HG03097 (cell line): ENCODE measurements at regions not wholly inside any gene's neighbourhood (a gene's known extent, or its start where the extent isn't known, plus 50 kb on each side); places are given as distances from the start of the nearest gene placed in this dataset.

Experiments
- ATAC-seq: cut with Tn5 transposase; IDR thresholded peaks from one replicate; pipeline ENCODE4 v1.9.1; 2021; ENCODE audit not compliant: unreplicated experiment, low FRiP score

GRCh38 chr7:94261067-94261466 lies 133.6 kb upstream of the COL1A2 start:
- no peak for ATAC-seq

- ATAC-seq = no peak
These were observed 129.9 kb upstream of the COL1A2 start for GRCh38 chr7:94264756-94265155.

GRCh38 chr7:94265456-94265855 lies 129.2 kb upstream of the COL1A2 start:
- no peak for ATAC-seq

- no peak for ATAC-seq
These were observed 128.5 kb upstream of the COL1A2 start for GRCh38 chr7:94266238-94266644.

- ATAC-seq = no peak
These were observed 123.9 kb upstream of the COL1A2 start for GRCh38 chr7:94270772-94271171.

- no peak for ATAC-seq
These were observed 121.7 kb upstream of the COL1A2 start for GRCh38 chr7:94272821-94273583.

GRCh38 chr7:94274828-94275227 lies 119.9 kb upstream of the COL1A2 start:
- no peak for ATAC-seq

- ATAC-seq = no peak
These were observed 118.7 kb upstream of the COL1A2 start for GRCh38 chr7:94276027-94276426.

- ATAC-seq = no peak
These were observed 117.9 kb upstream of the COL1A2 start for GRCh38 chr7:94276795-94277194.

- no peak for ATAC-seq
These were observed 117.5 kb upstream of the COL1A2 start for GRCh38 chr7:94277236-94277635.

- no peak for ATAC-seq
These were observed 113.8 kb upstream of the COL1A2 start for GRCh38 chr7:94280851-94281250.

GRCh38 chr7:94284104-94284503 lies 110.6 kb upstream of the COL1A2 start:
- no peak for ATAC-seq

GRCh38 chr7:94286111-94286510 lies 108.6 kb upstream of the COL1A2 start:
- no peak for ATAC-seq

- no peak for ATAC-seq
These were observed 106.6 kb upstream of the COL1A2 start for GRCh38 chr7:94288096-94288495.

GRCh38 chr7:94289071-94289470 lies 105.6 kb upstream of the COL1A2 start:
- ATAC-seq = no peak

- ATAC-seq = no peak
These were observed 100.1 kb upstream of the COL1A2 start for GRCh38 chr7:94294471-94295131.

GRCh38 chr7:94295850-94296249 lies 98.8 kb upstream of the COL1A2 start:
- no peak for ATAC-seq

- no peak for ATAC-seq
These were observed 97.8 kb upstream of the COL1A2 start for GRCh38 chr7:94296881-94297280.

GRCh38 chr7:94297397-94297838 lies 97.3 kb upstream of the COL1A2 start:
- ATAC-seq = no peak

GRCh38 chr7:94298943-94299342 lies 95.8 kb upstream of the COL1A2 start:
- no peak for ATAC-seq

- no peak for ATAC-seq
These were observed 94.4 kb upstream of the COL1A2 start for GRCh38 chr7:94300176-94300835.
